Hepatocyte (in vitro differentiated cells): ENCODE measurements at regions not wholly inside any gene's neighbourhood (a gene's known extent, or its start where the extent isn't known, plus 50 kb on each side); places are given as distances from the start of the nearest gene placed in this dataset.
A peak's percentile ranks its signal among the peaks of the same experiment; 100 is the strongest.
"Not testable (repeated sequence)": the region's sequence is repeated elsewhere in the genome, so short reads cannot be mapped to it uniquely, and the experiment has no call there.

ENCODE experiments used
- DNase-seq: peaks from one replicate; pipeline ENCODE4 v3.0.0-alpha.2; 2016; ENCODE audit warnings: low spot score
- H2AFZ ChIP-seq: fragments of 200-600 bp; sonication (generic); 2 replicates; pipeline ENCODE4 v1.6.0; 2016; ENCODE audit warnings: antibody characterized with exemption, mild to moderate bottlenecking
- H3K27ac ChIP-seq: fragments of 200-600 bp; sonication (generic); 2 replicates; pipeline ENCODE4 v1.5.1; 2016; ENCODE audit warnings: mild to moderate bottlenecking
- H3K27me3 ChIP-seq: fragments of 200-600 bp; sonication (generic); 2 replicates; pipeline ENCODE4 v1.6.1; 2016
- H3K36me3 ChIP-seq: fragments of 200-600 bp; sonication (generic); replicated peaks from 2 replicates; pipeline ENCODE4 v1.5.1; 2016; ENCODE audit warnings: low read depth; ENCODE audit not compliant: insufficient read depth
- H3K4me1 ChIP-seq: fragments of 200-600 bp; sonication (generic); 2 replicates; pipeline ENCODE4 v1.5.1; 2016; ENCODE audit warnings: mild to moderate bottlenecking, moderate library complexity; ENCODE audit not compliant: insufficient read depth
- H3K4me2 ChIP-seq: fragments of 200-600 bp; sonication (generic); 2 replicates; pipeline ENCODE4 v1.6.0; 2016
- H3K4me3 ChIP-seq: fragments of 200-600 bp; sonication (generic); 2 replicates; pipeline ENCODE4 v1.5.1; 2016; ENCODE audit warnings: mild to moderate bottlenecking
- H3K79me2 ChIP-seq: fragments of 200-600 bp; sonication (generic); 2 replicates; pipeline ENCODE4 v1.6.0; 2017; ENCODE audit warnings: mild to moderate bottlenecking
- H3K9me2 ChIP-seq: fragments of 200-600 bp; sonication (generic); replicated peaks from 2 replicates; pipeline ENCODE4 v1.6.0; 2017; ENCODE audit warnings: mild to moderate bottlenecking; ENCODE audit not compliant: insufficient read depth
- H3K9me3 ChIP-seq: fragments of 200-600 bp; sonication (generic); 2 replicates; pipeline ENCODE4 v1.5.1; 2016; ENCODE audit warnings: low read depth, mild to moderate bottlenecking
- H4K20me1 ChIP-seq: fragments of 200-600 bp; sonication (generic); 2 replicates; pipeline ENCODE4 v1.6.0; 2016; ENCODE audit warnings: mild to moderate bottlenecking; ENCODE audit not compliant: insufficient read depth, poor library complexity, severe bottlenecking
- CTCF ChIP-seq: fragments of 200-600 bp; sonication (generic); IDR thresholded peaks from 2 replicates; pipeline ENCODE4 v1.5.1; 2016; ENCODE audit warnings: antibody characterized with exemption, mild to moderate bottlenecking; ENCODE audit not compliant: poor library complexity
- EZH2 ChIP-seq: fragments of 200-600 bp; sonication (generic); IDR thresholded peaks from 2 replicates; pipeline ENCODE4 v1.6.1; 2016; ENCODE audit warnings: antibody characterized with exemption, mild to moderate bottlenecking, borderline replicate concordance
- EZH2phosphoT487 ChIP-seq: fragments of 200-600 bp; sonication (generic); IDR thresholded peaks from one replicate; pipeline ENCODE4 v1.6.1; 2018; ENCODE audit warnings: antibody characterized with exemption, mild to moderate bottlenecking, low read depth, moderate library complexity; ENCODE audit not compliant: unreplicated experiment, severe bottlenecking
- WGBS: methylation state at CpG from one replicate; pipeline ENCODE4 v1.1.6; 2016; ENCODE audit warnings: low lambda C conversion rate; ENCODE audit errors: missing lambda C conversion rate; 5-methylcytosine and 5-hydroxymethylcytosine counted together

GRCh38 chr14:105620865-105621471, 94.6 kb downstream of the TMEM121 start:
- not testable (repeated sequence) for H4K20me1 ChIP-seq, H3K27me3 ChIP-seq, H3K9me2 ChIP-seq, H3K36me3 ChIP-seq, H2AFZ ChIP-seq, H3K9me3 ChIP-seq, H3K79me2 ChIP-seq, H3K27ac ChIP-seq, H3K4me1 ChIP-seq, DNase-seq, H3K4me3 ChIP-seq, H3K4me2 ChIP-seq
- 84% methylated on average over 10 of the region's 21 CpGs for whole genome bisulfite sequencing

GRCh38 chr14:105621479-105622328, 95.3 kb downstream of the TMEM121 start:
- H3K27ac ChIP-seq = not testable (repeated sequence)
- WGBS = 69% methylated on average over 19 of the region's 23 CpGs

GRCh38 chr14:105622329-105622955, 96.1 kb downstream of the TMEM121 start:
- TF ChIP-seq EZH2phosphoT487 (no peak), EZH2 (no peak), CTCF (no peak)
- Histone ChIP-seq H4K20me1 (no peaks in the 10 kb centered on the region), H2AFZ (no peak overlapping the region), H3K9me3 (peaks cover under 1% of the 10 kb centered on the region), H3K9me2 (no peaks in the 10 kb centered on the region), H3K4me2 (no peak overlapping the region), H3K4me1 (no peaks in the 10 kb centered on the region), H3K79me2 (no peaks in the 10 kb centered on the region), H3K27ac (no peak overlapping the region), H3K27me3 (no peaks in the 10 kb centered on the region), H3K4me3 (no peak overlapping the region), H3K36me3 (no peaks in the 10 kb centered on the region)
- 83% methylated on average over 1 of the region's 12 CpGs for WGBS
- DNase-seq = no peak

More at GRCh38 chr14:105621479-105622328, 95.3 kb downstream of the TMEM121 start:
- not testable (repeated sequence) for H2AFZ ChIP-seq, H3K4me1 ChIP-seq, H3K9me2 ChIP-seq, H3K4me2 ChIP-seq, H3K36me3 ChIP-seq, H3K9me3 ChIP-seq, H4K20me1 ChIP-seq, DNase-seq, H3K27me3 ChIP-seq, H3K4me3 ChIP-seq, H3K79me2 ChIP-seq

GRCh38 chr14:105623178-105623577, 96.8 kb downstream of the TMEM121 start:
- not testable (repeated sequence) for DNase-seq, H4K20me1 ChIP-seq, H3K27ac ChIP-seq, H3K4me1 ChIP-seq, H3K79me2 ChIP-seq, H2AFZ ChIP-seq, H3K36me3 ChIP-seq, H3K9me2 ChIP-seq, H3K4me2 ChIP-seq, H3K27me3 ChIP-seq, H3K4me3 ChIP-seq, H3K9me3 ChIP-seq
- WGBS = 77% methylated on average over 13 of the region's 14 CpGs

GRCh38 chr14:105624346-105624745, 98.0 kb downstream of the TMEM121 start:
- not testable (repeated sequence) for H3K79me2 ChIP-seq, H3K9me3 ChIP-seq, H3K36me3 ChIP-seq, H3K27ac ChIP-seq, H3K4me1 ChIP-seq, H3K4me3 ChIP-seq, H4K20me1 ChIP-seq, H3K9me2 ChIP-seq, H3K27me3 ChIP-seq, H2AFZ ChIP-seq, H3K4me2 ChIP-seq, DNase-seq
- WGBS = 89% methylated on average over 17 of the region's 22 CpGs

- not testable (repeated sequence) for H3K9me3 ChIP-seq, H3K27ac ChIP-seq, H2AFZ ChIP-seq, H3K4me1 ChIP-seq, H3K4me2 ChIP-seq, H3K9me2 ChIP-seq, H3K4me3 ChIP-seq, H4K20me1 ChIP-seq, H3K79me2 ChIP-seq, H3K36me3 ChIP-seq, H3K27me3 ChIP-seq
- WGBS = 84% methylated on average over 25 of the region's 25 CpGs
- DNase-seq = peak; percentile 1
These were observed 98.5 kb downstream of the TMEM121 start for GRCh38 chr14:105624749-105625434.

GRCh38 chr14:105625448-105625847, 99.1 kb downstream of the TMEM121 start:
- H3K36me3 ChIP-seq, H3K4me2 ChIP-seq, DNase-seq, H3K4me1 ChIP-seq, H3K9me3 ChIP-seq, H3K27me3 ChIP-seq, H3K4me3 ChIP-seq, H3K9me2 ChIP-seq, H2AFZ ChIP-seq, H3K79me2 ChIP-seq, H3K27ac ChIP-seq, H4K20me1 ChIP-seq: not testable (repeated sequence)
- WGBS = 70% methylated on average over 9 of the region's 9 CpGs
